AG09309 (cell line): ENCODE measurements at regions not wholly inside any gene's neighbourhood (a gene's known extent, or its start where the extent isn't known, plus 50 kb on each side); places are given as distances from the start of the nearest gene placed in this dataset.

Experiments used
- DNase-seq: peaks from one replicate; pipeline ENCODE4 v3.0.0-alpha.2; 2010; ENCODE audit warnings: low read depth
- H3K4me3 ChIP-seq: 2 replicates; pipeline ENCODE4 v1.5.1; 2011; ENCODE audit warnings: mild to moderate bottlenecking, low read depth, low read length, moderate library complexity; ENCODE audit not compliant: control insufficient read depth
- CTCF ChIP-seq: IDR thresholded peaks from 2 replicates; pipeline ENCODE4 v1.5.1; 2011; ENCODE audit warnings: mild to moderate bottlenecking, low read depth, low read length, inconsistent platforms; ENCODE audit not compliant: insufficient read depth, control insufficient read depth; ENCODE audit errors: missing control alignments

GRCh38 chr6:76466286-76466685, 393.8 kb upstream of the IMPG1 start:
- DNase-seq, result no peak
- no peak for TF ChIP-seq CTCF
- H3K4me3 ChIP-seq, result no peak overlapping the region

GRCh38 chr6:76465410-76465809, 392.9 kb upstream of the IMPG1 start:
- TF ChIP-seq CTCF, result no peak
- no peak for DNase-seq
- no peak overlapping the region for H3K4me3 ChIP-seq

- TF ChIP-seq CTCF, result no peak
- no peak overlapping the region for H3K4me3 ChIP-seq
- no peak for DNase-seq
Observed at GRCh38 chr6:76453270-76453669, 380.8 kb upstream of the IMPG1 start.

GRCh38 chr6:76451926-76452709, 379.7 kb upstream of the IMPG1 start:
- DNase-seq, result no peak
- no peak overlapping the region for H3K4me3 ChIP-seq
- TF ChIP-seq CTCF, result no peak

GRCh38 chr6:76448109-76448508, 375.6 kb upstream of the IMPG1 start:
- TF ChIP-seq CTCF, result no peak
- no peak overlapping the region for H3K4me3 ChIP-seq
- DNase-seq, result no peak

GRCh38 chr6:76441875-76442274, 369.4 kb upstream of the IMPG1 start:
- DNase-seq, result no peak
- TF ChIP-seq CTCF, result no peak
- H3K4me3 ChIP-seq, result no peak overlapping the region

GRCh38 chr6:76439811-76440210, 367.3 kb upstream of the IMPG1 start:
- H3K4me3 ChIP-seq, result no peak overlapping the region
- TF ChIP-seq CTCF, result no peak
- no peak for DNase-seq
